Stimulated activated CD8-positive, alpha-beta memory T cell treated with anti-CD3 and anti-CD28 coated beads, Interleukin-12 subunit alpha, Interleukin-12 subunit beta, amount 100 ng/mL, for 24 hours (primary cell): ENCODE measurements at regions not wholly inside any gene's neighbourhood (a gene's known extent, or its start where the extent isn't known, plus 50 kb on each side); places are given as distances from the start of the nearest gene placed in this dataset.

Experiments used
- DNase-seq: peaks from one replicate; pipeline ENCODE4 v3.0.0-alpha.2; 2020; ENCODE audit errors: extremely low read depth

DNA sequence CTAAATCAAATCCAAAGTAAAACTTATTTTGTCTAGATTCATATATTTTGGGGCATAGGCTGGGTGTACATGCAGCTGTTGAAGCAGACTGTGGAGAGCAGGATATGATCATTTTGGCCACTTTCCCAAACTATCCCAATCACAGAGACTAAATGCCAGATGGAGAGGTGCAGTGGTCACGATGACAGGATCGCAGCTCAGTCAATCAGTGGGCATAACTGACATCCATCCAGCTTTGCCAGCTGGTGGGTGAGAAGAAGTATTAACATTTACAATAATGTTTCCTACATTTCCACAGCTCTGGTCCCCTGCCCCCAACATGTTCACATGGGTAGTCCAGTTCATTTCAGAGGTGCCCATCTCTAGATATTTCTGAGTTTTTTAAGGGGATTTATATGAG is 255.5 kb upstream of the SESN3 start:
- no peak for DNase-seq

DNA sequence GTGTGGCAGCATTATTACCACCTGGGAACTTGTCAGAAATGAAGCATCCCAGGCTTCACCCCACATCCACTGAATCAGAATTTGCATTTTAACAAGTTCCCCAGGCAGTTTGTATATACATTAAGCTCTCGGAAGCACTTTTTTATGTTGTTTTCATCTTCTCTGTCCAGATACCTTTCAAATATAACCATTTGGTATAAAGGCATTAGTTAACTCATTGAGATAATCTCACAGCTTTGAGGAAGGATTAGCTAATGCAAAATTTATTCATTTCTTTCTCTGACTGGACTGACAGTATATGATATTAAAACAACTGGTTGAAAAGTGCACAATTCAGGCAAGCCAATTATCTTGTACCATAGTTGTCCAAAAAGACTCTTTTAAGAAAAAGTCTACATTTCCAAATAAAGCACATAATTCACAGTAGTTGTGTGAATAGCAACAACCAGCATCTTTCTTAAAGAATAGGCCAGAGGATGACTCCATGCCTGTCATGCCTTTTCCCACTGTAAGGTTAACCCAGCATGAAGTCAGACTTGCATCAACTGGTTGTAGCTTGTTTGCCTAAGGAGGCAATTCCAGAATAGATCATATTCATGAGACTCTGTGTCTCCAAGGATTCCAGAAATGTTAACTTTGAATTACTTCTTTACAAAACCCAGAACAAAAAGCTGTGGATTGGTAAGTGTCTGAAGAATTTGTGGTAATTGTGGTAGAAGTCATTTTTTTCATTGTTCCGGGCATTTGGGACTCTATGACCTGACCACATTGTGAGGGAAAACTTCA is 254.3 kb upstream of the SESN3 start:
- DNase-seq, result no peak

- no peak for DNase-seq
Measured at GRCh38 chr11:95483339-95483738, 252.3 kb upstream of the SESN3 start.

DNA sequence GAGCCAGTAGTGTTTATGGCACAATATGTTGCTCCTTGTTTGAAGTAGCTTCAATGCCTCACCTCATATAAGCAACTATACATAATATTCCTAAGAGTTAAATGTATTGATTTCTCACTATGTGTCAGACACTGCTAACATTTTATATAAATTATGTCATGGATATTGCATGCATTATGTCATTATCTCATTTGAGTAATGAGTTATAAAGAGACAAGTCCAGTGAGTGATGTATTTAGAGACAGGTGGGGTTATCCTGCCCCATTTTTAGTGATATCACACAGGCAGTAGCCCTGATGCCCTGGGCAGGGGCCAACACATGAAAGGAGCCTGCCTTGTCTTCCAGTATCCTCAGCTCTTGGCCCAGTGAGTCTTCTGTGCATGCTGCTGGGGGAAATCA is 247.0 kb upstream of the SESN3 start:
- no peak for DNase-seq

DNA sequence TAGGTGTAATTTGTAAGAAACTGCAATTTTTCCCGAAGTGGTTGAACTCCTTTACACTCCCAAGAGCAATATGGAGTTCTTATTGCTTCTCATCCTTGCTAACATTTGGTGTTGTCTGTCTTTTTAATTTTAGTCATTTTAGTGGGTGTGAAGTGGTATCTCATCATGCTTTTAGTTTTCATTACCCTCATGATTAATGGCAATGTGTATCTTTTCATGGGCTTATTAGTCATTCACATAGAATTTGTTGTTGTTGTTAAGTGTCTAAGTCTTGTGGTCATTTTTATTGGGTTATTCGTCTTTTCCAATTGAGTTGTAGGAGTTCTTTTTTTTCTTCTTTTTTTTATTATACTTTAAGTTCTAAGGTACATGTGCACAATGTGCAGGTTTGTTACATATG is 238.3 kb upstream of the SESN3 start:
- DNase-seq, result no peak

- DNase-seq, result no peak
Measured at GRCh38 chr11:95466416-95466815, 235.4 kb upstream of the SESN3 start.

- no peak for DNase-seq
Measured at GRCh38 chr11:95465887-95466286, 234.9 kb upstream of the SESN3 start.

DNA sequence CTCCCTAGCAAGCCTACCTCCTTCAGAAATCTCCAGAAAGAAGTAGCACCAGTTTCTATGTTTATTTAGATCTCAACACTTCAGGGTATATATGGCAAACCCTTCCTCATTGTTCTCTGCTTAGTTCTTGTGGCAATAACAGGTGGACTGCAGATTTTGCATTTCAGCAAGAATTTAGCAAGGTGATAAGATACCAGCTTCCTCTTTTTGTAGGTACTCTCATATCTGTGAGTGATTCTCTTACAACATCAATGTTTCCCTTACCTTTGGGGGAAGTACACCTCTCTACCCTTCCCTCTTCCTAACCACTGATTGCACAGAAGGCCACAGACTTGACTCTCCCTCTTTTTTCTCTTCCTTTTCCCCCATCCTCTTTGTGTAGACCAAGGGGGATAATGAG is 230.9 kb upstream of the SESN3 start:
- no peak for DNase-seq

DNA sequence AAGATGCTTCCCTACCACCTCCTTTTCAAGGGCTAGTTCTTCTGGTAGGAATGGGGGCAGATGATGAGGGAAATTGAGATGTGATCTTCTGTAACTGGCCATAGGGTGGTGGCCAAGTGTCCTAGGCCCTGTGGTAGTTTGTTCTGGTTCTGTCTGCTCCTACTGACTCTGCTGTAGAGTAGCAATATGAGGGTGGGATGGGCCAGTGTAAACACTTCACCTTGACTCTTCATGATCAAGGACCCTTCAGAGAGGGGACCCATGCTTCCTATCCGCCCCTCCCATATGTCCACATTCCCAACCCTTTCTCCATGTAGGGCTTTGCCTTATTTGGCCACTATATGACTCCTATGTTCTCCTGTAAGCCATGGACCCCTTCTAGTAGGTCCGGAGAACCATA is 230.3 kb upstream of the SESN3 start:
- DNase-seq, result no peak

GRCh38 chr11:95459291-95460042 is 228.5 kb upstream of the SESN3 start:
- no peak for DNase-seq

DNA sequence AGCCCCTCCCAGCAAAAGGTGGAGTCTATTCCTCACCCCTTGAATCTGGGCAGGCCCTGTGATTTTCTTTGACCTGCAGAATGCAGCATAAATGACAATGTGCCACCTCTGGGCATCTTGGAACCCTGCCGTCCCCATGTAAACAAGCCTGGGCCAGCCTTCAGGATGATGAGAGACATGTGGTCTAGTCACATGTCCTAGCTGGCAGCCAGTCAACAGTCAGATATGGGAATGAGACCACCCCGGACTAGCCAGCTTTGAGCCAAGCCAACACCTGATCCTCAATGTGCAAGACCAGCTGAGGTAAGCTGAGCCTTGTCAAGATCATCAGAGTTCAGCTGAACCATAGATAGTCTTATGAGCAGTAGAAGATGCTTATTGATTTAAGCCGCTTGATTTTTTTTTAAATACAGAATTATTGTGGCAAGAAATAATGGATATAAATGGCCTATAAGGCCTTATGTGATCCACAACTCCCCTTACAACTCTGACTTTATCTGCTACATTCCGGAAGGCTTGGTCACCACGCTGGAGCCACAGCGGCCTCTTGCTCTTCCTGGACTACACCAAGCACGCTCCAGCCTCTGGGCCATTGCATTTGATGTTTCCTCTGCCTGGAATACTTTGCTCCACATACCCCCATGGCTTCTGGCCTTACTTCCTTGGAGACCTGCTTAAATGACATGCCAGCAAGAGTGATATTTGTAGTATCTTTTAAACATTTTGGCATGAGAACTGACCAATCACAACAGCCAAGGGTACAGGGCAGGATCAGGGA is 225.9 kb upstream of the SESN3 start:
- DNase-seq, result no peak

DNA sequence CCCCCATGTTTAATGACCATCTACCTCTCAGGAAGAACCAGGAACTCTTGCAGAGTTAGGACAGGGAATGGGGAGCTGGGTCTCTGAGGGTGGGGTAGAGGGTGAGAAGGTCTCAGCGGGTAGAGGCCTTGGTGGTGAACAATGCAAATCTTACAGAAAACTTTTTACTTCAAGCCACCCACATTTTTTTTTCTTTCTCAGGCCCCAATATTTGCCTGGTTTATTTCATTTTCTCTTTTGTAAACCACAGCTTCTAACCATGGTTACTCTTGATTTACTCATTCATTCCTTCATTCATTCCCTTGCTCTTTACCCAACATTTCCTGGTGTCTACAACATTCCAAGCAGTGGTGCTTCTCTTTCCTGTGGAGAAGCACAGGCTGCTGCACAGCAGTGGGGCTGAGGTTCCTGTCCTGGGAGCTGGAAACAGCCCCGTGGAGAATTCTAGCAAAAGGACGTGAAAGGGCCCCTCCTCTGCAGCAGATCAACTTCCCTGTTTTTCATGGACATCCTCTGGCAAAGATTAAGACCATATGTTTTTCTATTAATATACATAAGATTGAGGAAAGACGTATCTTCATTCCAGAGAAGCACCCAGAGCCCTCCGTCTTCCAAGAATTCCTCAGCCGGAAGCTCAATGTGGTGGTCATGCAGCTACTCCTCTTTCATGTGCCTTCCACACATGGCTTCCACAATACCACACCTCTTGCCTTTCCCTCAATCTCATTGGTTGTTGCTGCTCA is 224.4 kb upstream of the SESN3 start:
- DNase-seq, result no peak

DNA sequence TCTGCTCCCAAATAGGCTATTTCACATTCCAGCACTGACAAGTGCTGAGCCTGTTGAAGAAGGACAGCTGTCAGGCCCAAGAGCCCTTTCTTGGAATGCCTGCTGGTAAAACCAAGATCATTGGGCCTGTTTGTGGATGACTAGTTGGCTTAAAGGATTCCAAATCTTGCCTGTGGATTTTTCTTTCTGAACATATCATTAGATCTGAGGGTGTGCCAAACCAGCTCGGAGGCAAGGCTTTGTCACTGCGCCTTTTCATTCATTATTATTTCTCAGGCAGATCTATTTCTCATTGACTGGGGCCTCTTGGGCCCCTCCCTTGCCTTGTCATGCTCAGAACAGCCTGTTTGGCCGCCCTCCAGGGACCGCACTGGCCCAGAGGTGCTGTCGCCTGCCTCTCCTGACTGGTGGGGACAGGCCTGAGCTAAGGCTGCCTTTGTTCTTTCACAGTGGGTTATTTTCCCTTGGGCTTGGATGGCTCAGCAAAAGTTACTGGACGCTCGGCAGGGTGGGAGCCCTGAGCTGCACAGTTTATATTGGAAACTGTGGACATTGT is 222.7 kb upstream of the SESN3 start:
- no peak for DNase-seq

DNA sequence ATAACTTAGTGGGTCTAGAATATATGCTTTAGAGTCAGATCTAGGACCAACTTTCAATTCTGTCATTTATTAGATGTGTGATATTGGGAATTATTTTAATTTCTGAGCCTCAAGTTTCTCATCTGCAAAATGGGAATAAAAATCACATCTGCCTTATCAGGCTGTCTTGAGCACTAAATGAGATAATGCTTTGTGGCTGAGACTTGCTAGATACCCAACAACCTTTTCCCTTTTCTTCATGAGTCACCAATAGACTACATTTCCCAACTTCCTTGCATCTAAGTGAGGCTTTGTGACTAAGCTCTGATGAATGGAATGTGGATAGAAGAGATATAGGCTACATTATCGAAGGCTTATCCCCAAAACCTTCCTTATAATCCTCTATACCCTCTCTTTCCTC is 220.7 kb upstream of the SESN3 start:
- DNase-seq, result no peak

GRCh38 chr11:95451261-95451660 is 220.3 kb upstream of the SESN3 start:
- no peak for DNase-seq

GRCh38 chr11:95450547-95451123 is 219.6 kb upstream of the SESN3 start:
- DNase-seq, result no peak

DNA sequence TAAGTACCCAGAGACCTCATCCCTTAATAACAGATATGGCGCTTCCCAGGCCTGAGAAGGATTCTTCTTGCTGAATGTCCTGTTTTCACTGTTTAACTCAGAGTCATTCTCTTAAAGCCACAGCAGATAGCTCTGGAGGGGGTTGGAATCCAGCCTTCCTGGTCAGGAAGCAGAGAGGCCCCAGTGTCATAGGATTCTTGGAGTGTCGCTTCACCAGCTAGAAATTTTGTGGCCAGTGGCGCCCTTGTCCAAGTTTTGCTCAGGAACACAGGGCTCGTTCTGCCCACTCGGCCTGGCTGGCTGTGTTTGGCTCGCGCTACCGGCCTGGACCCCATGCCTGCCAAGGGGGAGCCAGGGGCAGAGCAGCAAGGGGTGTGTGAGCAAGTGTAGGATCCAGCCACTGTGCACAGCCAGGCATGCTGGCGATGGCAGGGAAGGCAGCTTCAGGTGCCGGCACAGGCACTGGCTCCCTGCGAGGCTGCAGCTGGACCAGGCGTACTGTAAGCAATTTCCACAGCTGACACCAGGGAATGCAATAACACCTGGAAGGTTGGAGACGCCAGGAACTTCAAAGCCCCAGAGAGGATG is 214.8 kb upstream of the SESN3 start:
- DNase-seq, result no peak

GRCh38 chr11:95444309-95445241 is 213.6 kb upstream of the SESN3 start:
- no peak for DNase-seq

- DNase-seq, result no peak
Measured at GRCh38 chr11:95443386-95443785, 212.4 kb upstream of the SESN3 start.
